Kidney capillary endothelial cell (primary cell): ENCODE measurements at regions not wholly inside any gene's neighbourhood (a gene's known extent, or its start where the extent isn't known, plus 50 kb on each side); places are given as distances from the start of the nearest gene placed in this dataset.
"Not testable (repeated sequence)": the region's sequence is repeated elsewhere in the genome, so short reads cannot be mapped to it uniquely, and the experiment has no call there.

Experiments
- DNase-seq: peaks from one replicate; pipeline ENCODE4 v3.0.0-alpha.2; 2018; ENCODE audit warnings: low spot score

DNA sequence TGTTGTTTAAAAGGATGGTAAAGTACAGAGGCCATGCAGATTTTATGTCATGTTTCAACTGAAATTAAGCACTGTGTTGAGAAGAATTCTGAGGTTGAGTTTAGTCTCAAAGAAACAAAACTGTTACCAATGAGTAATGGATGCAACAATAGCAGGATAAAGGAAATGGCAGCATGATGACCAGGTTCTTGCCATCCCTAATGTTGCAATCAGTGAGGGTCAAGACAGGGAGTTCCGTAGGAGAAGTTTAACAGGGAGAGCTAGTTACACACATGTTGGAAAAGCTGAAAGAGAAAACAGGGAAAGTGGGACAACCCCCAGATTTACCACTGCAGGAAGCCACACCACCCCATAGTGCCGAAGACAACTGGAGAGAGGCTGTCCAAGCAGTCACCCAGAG, 343.8 kb upstream of the EPHA4 start:
- DNase-seq, result peak; percentile 5

DNA sequence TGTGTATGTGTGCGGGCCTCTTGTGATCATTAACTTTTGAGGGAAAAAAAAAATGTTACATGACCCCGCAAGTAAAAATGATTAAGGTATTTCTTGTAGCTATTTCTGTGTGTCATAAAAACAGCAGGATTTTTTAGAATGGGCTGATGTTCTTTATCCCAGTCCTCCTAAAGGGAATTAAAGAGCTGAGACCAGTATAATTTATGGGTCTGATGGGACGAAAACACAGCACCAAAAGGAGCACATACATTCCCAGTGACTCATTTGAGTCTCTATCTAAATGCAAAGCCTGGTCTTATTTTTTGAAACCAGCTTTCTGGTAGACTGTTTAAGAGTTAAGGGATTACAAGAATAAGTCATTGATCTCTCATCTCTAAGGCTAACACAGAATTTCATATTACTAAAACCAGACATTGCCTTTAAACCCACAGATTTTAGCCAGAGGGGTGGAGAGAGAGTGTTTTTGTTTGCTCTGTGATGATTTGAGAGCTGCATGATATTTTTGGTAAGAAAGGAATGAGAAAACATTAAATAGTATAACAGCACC, 342.3 kb upstream of the EPHA4 start:
- DNase-seq, result no peak

DNA sequence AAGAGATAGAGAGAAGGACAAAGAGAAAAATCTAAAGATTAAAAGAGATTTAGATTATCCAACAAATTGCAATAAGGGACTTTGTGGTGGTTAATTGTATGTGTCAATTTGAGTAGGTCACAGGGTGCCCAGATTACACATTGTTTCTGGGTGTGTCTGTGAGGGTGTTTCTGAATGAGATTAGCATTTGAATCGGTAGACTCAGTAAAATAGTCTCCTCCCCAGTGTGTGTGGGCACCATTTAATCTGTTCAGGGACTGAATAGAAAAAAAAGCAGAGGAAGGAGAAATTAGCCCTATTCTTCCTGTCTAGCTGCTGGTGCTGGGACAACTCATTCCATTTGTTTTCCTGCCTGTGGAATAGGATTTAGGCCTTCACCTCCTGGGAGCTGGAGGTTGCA, 339.8 kb upstream of the EPHA4 start:
- no peak for DNase-seq

- no peak for DNase-seq
Measured at GRCh38 chr2:221911321-221911720, 339.2 kb upstream of the EPHA4 start.

GRCh38 chr2:221908518-221908917, 336.4 kb upstream of the EPHA4 start:
- DNase-seq, result no peak

- DNase-seq, result no peak
Measured at GRCh38 chr2:221897718-221898117, 325.6 kb upstream of the EPHA4 start.

DNA sequence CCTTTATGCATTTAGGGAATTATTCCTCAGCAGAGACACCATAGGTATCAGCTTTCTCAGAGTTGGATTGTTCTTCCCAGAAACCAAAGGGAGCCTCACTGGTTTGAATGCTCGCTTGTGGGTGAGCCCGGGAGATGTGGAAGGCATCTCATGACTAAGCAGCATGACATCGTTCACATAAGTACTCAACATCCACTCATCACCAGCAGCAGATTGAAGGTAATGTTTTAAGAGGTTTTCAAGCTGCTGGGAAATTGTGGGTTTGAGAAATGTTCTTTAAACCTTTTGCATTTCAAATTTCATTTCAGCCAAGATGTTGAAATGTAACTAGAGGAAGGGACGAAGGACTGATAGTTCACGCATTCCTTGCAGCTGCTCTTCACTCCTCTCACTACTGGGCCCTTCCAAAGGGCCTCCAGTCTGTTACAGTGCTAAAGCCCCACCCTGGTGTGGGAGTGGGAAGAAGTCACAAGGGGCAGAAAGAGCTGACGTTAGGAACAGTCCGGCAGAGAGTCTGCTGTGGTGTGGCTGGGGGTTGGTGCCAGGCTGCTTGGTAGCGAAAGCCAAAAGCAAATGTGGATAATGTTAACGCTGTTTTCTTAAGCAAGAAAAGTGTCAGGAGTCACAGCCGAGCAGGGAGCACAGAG, 324.5 kb upstream of the EPHA4 start:
- DNase-seq, result no peak

DNA sequence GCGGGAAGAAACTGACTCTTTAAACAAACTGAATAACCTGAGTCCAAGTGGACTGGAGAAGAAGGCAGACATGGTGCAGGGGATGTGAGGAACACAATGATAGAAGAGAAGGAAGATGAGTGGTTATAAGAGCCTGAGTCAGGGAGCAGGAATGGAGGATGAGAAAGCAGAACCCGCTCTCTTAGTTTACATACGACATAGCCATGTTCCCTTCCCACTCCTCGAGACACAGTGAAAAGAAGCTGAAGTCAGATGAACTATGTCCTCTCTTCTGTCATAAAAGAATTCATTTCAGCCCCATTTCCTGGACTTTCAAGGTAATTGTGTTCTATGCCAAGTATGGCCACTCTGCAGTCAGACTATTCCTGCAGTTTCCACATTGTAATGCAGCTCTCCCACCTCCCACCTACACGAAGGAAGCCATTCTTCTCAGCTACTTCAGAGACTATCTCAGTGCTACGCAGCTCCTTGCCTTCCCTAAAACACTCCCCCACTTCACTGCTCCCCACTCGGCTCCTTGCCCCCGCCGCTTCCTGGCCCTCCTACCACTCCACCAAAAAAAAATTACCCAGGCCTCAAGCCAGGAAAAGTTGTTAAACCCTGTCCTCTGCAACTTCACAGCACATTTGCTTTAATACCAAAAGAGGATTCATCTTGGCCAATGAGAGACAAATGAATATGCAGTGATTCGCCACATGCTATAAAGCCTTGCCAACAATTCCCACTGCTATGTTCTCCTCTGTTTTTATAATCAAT, 323.4 kb upstream of the EPHA4 start:
- no peak for DNase-seq

DNA sequence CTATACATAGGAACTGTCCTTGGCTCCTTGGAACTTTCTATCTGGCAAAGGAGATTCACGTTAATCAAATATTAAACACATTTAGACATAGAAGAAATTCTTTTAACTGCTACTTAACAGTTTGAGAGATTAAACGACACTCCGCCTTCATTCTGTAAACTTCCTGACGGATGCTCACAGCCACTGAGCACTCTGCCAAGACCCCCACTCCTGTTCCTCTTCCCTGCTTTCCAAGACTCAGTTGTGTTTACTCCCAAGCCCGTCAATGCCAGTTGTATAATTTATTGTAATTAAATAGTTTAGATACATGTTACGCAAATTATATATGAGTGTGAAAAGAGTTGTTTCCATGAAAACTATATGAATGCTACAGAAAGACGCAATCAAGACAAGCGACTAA, 321.4 kb upstream of the EPHA4 start:
- no peak for DNase-seq

GRCh38 chr2:221892006-221892405, 319.9 kb upstream of the EPHA4 start:
- not testable (repeated sequence) for DNase-seq

DNA sequence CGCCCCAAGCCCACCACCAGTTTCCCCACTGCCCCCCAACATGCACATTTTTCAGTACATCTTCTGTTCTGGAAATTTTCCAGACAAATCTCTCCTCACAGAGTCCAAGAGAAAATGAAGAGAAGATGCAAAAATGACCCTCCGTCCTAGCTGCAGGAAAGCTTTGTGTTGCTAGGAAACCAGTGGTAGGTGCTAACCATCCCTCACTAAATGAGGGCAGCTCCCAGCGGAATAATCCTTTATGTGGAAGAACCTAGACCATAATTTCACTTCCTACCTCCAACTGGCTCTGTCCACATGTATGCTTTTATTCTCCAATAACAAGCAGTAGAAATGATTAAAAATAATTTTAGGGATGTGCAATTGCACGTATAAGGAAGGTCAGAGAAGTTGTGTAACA, 311.9 kb upstream of the EPHA4 start:
- no peak for DNase-seq

DNA sequence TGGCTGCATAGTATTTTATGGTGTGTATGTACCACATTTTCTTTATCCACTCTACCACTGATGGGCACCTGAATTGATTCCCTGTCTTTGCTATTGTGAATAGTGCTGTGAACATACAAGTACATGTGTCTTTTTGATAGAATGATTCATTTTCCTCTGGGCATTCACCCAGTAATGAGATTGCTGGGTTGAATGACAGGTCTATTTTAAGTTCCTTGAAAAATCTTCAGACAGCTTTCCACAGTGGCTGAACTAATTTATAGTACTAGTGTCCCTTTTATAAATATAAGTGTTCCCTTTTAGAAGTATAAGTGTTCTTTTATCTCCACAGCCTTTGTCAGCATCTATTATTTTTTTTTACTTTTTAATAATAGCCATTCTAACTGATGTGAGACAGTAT, 303.9 kb upstream of the EPHA4 start:
- DNase-seq, result no peak

- no peak for DNase-seq
Measured at GRCh38 chr2:221874444-221874843, 302.3 kb upstream of the EPHA4 start.

DNA sequence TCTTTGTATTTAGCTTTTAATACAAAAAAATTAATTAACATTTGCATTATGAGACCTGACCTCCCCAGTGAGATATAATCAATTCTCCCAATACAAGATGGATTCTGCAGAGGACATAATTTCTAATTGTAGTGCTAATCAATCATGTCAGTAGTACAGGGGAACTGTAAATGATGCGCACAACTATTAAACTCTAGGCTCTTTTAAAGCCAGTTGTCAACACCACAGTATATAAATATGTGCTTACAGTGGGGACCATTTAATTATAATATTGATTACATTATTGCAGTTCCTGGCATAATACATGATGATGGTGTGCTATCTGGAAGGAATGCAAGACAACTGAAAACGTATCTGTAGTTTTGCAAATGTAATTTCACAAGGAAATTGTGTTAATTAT, 285.6 kb upstream of the EPHA4 start:
- no peak for DNase-seq

- DNase-seq, result no peak
Measured at GRCh38 chr2:221853297-221853696, 281.2 kb upstream of the EPHA4 start.

DNA sequence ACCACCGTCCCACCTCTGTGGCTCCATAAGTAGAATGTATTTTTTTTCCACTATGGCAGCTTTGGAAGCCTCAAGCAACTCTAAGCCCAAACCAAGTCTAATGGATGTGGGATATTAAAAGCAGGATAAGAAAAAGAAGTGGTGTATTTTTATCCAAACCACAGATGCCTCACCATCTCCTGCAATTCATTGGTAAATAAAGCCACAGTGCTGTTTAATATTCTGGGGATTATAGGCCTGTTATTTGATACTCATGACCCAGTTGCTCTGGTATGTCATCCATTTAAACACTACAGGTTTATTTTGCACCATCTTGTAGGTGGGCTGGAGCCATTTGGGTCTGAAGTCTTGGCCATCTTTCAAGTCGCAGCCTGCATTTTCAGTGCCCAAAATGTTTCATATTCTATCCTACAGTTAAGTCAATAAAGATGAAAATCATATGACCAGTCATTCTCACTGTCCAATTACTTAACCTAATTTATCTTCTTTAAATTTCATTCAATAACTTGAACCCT, 279.5 kb upstream of the EPHA4 start:
- DNase-seq, result no peak

DNA sequence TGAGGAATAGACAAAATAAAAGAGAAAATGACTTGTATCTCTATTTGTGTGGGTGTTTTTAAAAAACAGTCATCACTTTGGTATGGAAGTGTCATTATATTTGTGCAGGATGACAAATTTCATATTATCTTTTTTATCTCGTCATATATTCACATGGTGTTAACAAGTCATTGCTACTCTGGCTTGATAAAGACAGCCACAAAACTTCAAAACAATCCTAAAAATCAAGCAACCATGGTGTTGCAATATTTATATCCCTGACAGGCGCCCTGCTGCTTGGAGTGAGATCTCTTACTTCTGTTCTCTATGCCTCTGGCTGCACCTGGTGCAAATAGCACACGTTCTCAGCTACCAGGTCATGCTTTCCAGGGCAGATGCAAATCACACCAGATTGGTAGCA, 278.0 kb upstream of the EPHA4 start:
- no peak for DNase-seq

DNA sequence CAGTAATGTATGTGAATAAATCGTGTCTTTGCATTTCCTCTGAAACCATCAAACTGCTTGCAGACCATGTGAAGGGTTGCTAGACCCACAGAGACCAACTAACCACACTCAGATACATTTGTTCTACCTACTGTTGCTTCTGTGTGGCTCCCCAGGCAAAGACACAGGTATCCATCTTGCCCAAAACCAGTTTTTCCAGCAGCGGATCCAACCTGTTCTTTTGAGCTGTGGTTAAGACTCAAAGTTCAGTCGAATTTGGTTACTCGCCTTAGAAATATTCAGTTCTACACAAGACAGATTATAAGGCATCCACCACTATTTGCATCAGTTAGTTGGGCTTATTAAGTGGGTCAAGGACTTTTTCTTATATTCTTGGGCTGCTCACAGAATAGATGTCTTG, 276.2 kb upstream of the EPHA4 start:
- no peak for DNase-seq

DNA sequence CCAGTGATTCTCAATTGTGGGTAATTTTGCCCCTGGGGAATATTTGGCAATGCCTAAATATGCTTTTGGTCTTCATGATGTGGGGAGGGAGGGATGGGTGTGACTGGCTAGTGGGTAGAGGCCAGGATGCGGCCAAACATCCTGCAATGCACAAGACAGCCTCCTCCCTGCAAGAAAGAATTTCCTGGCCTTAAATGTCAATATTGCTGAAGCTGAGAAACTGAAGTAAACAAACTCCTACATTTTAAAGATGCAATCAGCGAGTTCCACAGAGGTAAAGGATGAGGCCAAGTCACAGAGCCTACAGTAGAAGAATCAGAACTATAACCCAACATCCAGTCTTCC, 272.9 kb upstream of the EPHA4 start:
- DNase-seq, result no peak

- no peak for DNase-seq
Measured at GRCh38 chr2:221844212-221845020, 272.3 kb upstream of the EPHA4 start.

DNA sequence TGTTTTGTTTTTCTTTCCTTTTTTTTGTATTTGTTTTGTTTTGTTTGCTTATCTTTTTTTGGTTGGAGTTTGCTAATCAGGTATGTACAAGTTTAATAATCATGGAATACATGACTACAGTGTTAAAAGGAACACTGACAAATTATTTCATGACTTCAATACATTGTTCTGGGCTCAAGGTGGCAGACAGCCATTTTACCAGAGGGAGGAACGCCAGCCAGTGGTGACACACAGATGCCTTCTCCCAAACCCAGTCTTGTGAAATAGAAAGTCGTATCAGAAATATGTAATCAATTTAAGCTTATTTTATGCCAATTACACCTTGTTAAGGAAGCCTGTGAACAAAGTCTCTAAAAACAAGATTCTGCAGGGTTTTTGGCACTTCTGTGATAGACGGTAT, 264.0 kb upstream of the EPHA4 start:
- no peak for DNase-seq

- no peak for DNase-seq
Measured at GRCh38 chr2:221833966-221834365, 261.9 kb upstream of the EPHA4 start.

DNA sequence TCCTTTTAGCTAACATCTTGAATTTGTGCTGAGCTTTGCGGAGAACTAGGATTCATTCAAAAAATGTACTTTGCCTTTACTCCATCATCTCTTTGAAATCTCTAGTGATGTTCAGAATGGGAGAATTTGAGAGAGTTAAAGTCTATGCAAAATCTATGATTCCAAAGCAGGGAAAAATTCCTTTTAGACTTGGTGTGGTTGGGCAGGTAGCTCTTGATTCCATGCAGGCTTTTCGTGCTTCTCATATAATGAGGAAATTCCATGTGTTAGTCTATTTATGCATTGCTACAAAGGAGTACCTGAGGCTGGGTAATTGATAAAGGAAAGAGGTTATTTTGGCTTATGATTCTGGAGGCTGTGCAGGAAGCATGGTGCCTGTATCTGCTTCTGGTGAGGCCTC, 258.9 kb upstream of the EPHA4 start:
- DNase-seq, result no peak
